H1 (cell line): ENCODE measurements at regions not wholly inside any gene's neighbourhood (a gene's known extent, or its start where the extent isn't known, plus 50 kb on each side); places are given as distances from the start of the nearest gene placed in this dataset.

Experiments
- CTCF ChIA-PET: fragments of 300-600 bp; sonication (Branson Sonifier 250); formaldehyde crosslinking; loops from one replicate; lab custom pipeline; 2021; ENCODE audit not compliant: partially characterized antibody; lab: Charles Lee
- POLR2A ChIA-PET: fragments of 300-600 bp; sonication (Branson Sonifier 250); formaldehyde crosslinking; loops from one replicate; lab custom pipeline; 2021; ENCODE audit warnings: inconsistent platforms; ENCODE audit not compliant: partially characterized antibody; lab: Charles Lee
- DNase-seq, 2 experiments: peaks; one replicate each; pipeline versions ENCODE4 v3.0.0 to v3.0.0-alpha.2; 2010 to 2022; ENCODE audit warnings: low spot score in 2 of 2, low read depth in 1 of 2, mixed read lengths in 1 of 2
- FAIRE-seq: peaks from 2 replicates; lab custom pipeline; 2011; peaks lifted over from hg19 to GRCh38; lab: Jason Lieb, UNC
- H2AFZ ChIP-seq: 2 replicates; pipeline ENCODE4 v1.8.1; 2012; ENCODE audit warnings: low read length, inconsistent platforms
- H2AK5ac ChIP-seq: 2 replicates; pipeline ENCODE4 v1.6.1; 2013; ENCODE audit warnings: low read depth, low read length
- H2BK120ac ChIP-seq: replicated peaks from 2 replicates; pipeline ENCODE3; 2013; ENCODE audit warnings: low read depth, low read length, inconsistent platforms
- H2BK12ac ChIP-seq: 2 replicates; pipeline ENCODE4 v1.6.1; 2013; ENCODE audit warnings: low read depth, low read length
- H2BK15ac ChIP-seq: 2 replicates; pipeline ENCODE4 v1.6.1; 2013; ENCODE audit warnings: low read length
- H2BK20ac ChIP-seq: 2 replicates; pipeline ENCODE4 v1.6.1; 2013; ENCODE audit warnings: low read length
- H2BK5ac ChIP-seq: 2 replicates; pipeline ENCODE4 v1.6.1; 2013; ENCODE audit warnings: low read depth, low read length
- H3K14ac ChIP-seq: 2 replicates; pipeline ENCODE4 v1.6.1; 2013; ENCODE audit warnings: inconsistent platforms; ENCODE audit not compliant: insufficient read length
- H3K18ac ChIP-seq: 2 replicates; pipeline ENCODE4 v1.6.1; 2013; ENCODE audit warnings: low read length; ENCODE audit errors: extremely low read depth
- H3K23ac ChIP-seq: 2 replicates; pipeline ENCODE4 v1.6.1; 2013; ENCODE audit warnings: inconsistent platforms; ENCODE audit not compliant: insufficient read length
- H3K23me2 ChIP-seq: 2 replicates; pipeline ENCODE4 v1.6.1; 2013; ENCODE audit warnings: low read depth, low read length
- H3K27ac ChIP-seq: 2 replicates; pipeline ENCODE4 v1.6.1; 2011; ENCODE audit warnings: low read depth, low read length, inconsistent platforms
- H3K27me3 ChIP-seq, 4 experiments: replicated peaks in 1 of 4; 1 replicate in 1 of 4; 2 replicates in 3 of 4; pipeline versions ENCODE4 v1.6.1 to v1.8.1; 2011 to 2013; ENCODE audit warnings: low read length in 3 of 4, mild to moderate bottlenecking in 3 of 4, inconsistent platforms in 2 of 4, mixed read lengths in 2 of 4, moderate library complexity in 1 of 4; ENCODE audit not compliant: control insufficient read depth in 3 of 4, insufficient read depth in 3 of 4; ENCODE audit errors: extremely low read depth in 1 of 4
- H3K36me3 ChIP-seq, 4 experiments: 2 replicates each; pipeline versions ENCODE4 v1.6.1 to v1.8.1; 2011 to 2013; ENCODE audit warnings: mild to moderate bottlenecking in 4 of 4, low read length in 3 of 4, moderate library complexity in 2 of 4, control low read depth in 1 of 4, inconsistent platforms in 1 of 4; ENCODE audit not compliant: insufficient read depth in 4 of 4, control insufficient read depth in 2 of 4
- H3K4ac ChIP-seq: replicated peaks from 2 replicates; pipeline ENCODE3; 2013; ENCODE audit warnings: low read length, low read depth, mixed read lengths, inconsistent platforms; ENCODE audit not compliant: insufficient read length
- H3K4me1 ChIP-seq, 4 experiments: replicated peaks in 1 of 4; 1 replicate in 1 of 4; 2 replicates in 3 of 4; pipeline versions ENCODE4 v1.6.1 to v1.8.1; 2011 to 2013; ENCODE audit warnings: low read length in 3 of 4, inconsistent platforms in 2 of 4, mixed read lengths in 1 of 4; ENCODE audit not compliant: insufficient read depth in 4 of 4, control insufficient read depth in 3 of 4
- H3K4me2 ChIP-seq, 2 experiments: 2 replicates each; pipeline versions ENCODE4 v1.6.1 to v1.8.1; 2011 to 2013; ENCODE audit warnings: low read depth in 2 of 2, low read length in 2 of 2, control low read depth in 1 of 2, inconsistent platforms in 1 of 2, mild to moderate bottlenecking in 1 of 2; ENCODE audit not compliant: insufficient read depth in 1 of 2
- H3K4me3 ChIP-seq, 4 experiments: fragments of 200-600, 300-600 bp in 1 of 4; sonication (generic), shearing (Covaris generic), sonication (Bioruptor Twin) in 1 of 4; 2 replicates each; pipeline versions ENCODE4 v1.5.1 to v1.8.1; 2011 to 2016; ENCODE audit warnings: low read length in 4 of 4, low read depth in 3 of 4, control low read depth in 2 of 4, inconsistent platforms in 2 of 4, mild to moderate bottlenecking in 2 of 4, mixed read lengths in 1 of 4, moderate library complexity in 1 of 4; ENCODE audit not compliant: insufficient read depth in 2 of 4; ENCODE audit errors: extremely low read depth in 1 of 4
- H3K56ac ChIP-seq: replicated peaks from 2 replicates; pipeline ENCODE3; 2013; ENCODE audit warnings: low read depth, mild to moderate bottlenecking, mixed read lengths, low read length, inconsistent platforms; ENCODE audit not compliant: insufficient read length
- H3K79me1 ChIP-seq: 2 replicates; pipeline ENCODE4 v1.6.1; 2013; ENCODE audit warnings: low read depth, low read length, control low read depth
- H3K79me2 ChIP-seq, 2 experiments: 2 replicates each; pipeline versions ENCODE4 v1.6.1 to v1.8.1; 2012 to 2013; ENCODE audit warnings: low read length in 2 of 2, mild to moderate bottlenecking in 2 of 2, inconsistent platforms in 1 of 2; ENCODE audit not compliant: insufficient read depth in 2 of 2, control insufficient read depth in 1 of 2
- H3K9ac ChIP-seq, 4 experiments: replicated peaks in 1 of 4; 1 replicate in 1 of 4; 2 replicates in 3 of 4; pipeline versions ENCODE4 v1.6.1 to v1.8.1; 2011 to 2013; ENCODE audit warnings: low read depth in 3 of 4, low read length in 3 of 4, control low read depth in 2 of 4, mild to moderate bottlenecking in 2 of 4, moderate library complexity in 2 of 4, inconsistent platforms in 1 of 4; ENCODE audit errors: extremely low read depth in 1 of 4
- H3K9me3 ChIP-seq, 2 experiments: 2 replicates each; pipeline versions ENCODE4 v1.6.1 to v1.8.1; 2012 to 2013; ENCODE audit warnings: mild to moderate bottlenecking in 2 of 2, moderate library complexity in 2 of 2, control low read depth in 1 of 2, inconsistent platforms in 1 of 2, low read depth in 1 of 2, low read length in 1 of 2, mixed read lengths in 1 of 2; ENCODE audit not compliant: insufficient read depth in 2 of 2
- H4K20me1 ChIP-seq, 2 experiments: replicated peaks in 1 of 2; 2 replicates each; pipeline versions ENCODE3 to v1.8.1; 2011 to 2013; ENCODE audit warnings: inconsistent platforms in 2 of 2, low read length in 2 of 2, mild to moderate bottlenecking in 1 of 2; ENCODE audit not compliant: insufficient read depth in 2 of 2, control insufficient read depth in 1 of 2
- H4K5ac ChIP-seq: 2 replicates; pipeline ENCODE4 v1.6.1; 2013; ENCODE audit warnings: low read length, low read depth, mixed read lengths, inconsistent platforms; ENCODE audit not compliant: insufficient read length
- H4K8ac ChIP-seq: 2 replicates; pipeline ENCODE4 v1.8.0; 2013; ENCODE audit warnings: mild to moderate bottlenecking, moderate library complexity, low read length, inconsistent platforms; ENCODE audit not compliant: insufficient read depth; ENCODE audit errors: extremely low read depth
- H4K91ac ChIP-seq: replicated peaks from 2 replicates; pipeline ENCODE3; 2013; ENCODE audit warnings: low read length, mixed read lengths, inconsistent platforms; ENCODE audit not compliant: insufficient read length
- FOSL1 ChIP-seq: IDR thresholded peaks from 2 replicates; pipeline ENCODE4 v1.6.1; 2011; ENCODE audit warnings: mild to moderate bottlenecking, low read depth, low read length, moderate library complexity; ENCODE audit not compliant: insufficient read depth
- GTF2F1 ChIP-seq: IDR thresholded peaks from 2 replicates; pipeline ENCODE4 v1.6.1; 2012; ENCODE audit warnings: low read depth, low read length, improper control_type of control experiment, borderline replicate concordance
- POLR2A ChIP-seq, 2 experiments: IDR thresholded peaks; 1 replicate in 1 of 2; 2 replicates in 1 of 2; pipeline ENCODE4 v1.6.1; 2011; ENCODE audit warnings: low read depth in 2 of 2, low read length in 2 of 2, mild to moderate bottlenecking in 2 of 2; ENCODE audit errors: control extremely low read depth in 1 of 2
- RAD21 ChIP-seq, 2 experiments: IDR thresholded peaks in 1 of 2; conservative IDR thresholded peaks in 1 of 2; 2 replicates each; pipeline ENCODE4 v1.6.1; 2011; ENCODE audit warnings: low read depth in 2 of 2, low read length in 2 of 2, improper control_type of control experiment in 1 of 2, inconsistent platforms in 1 of 2, mild to moderate bottlenecking in 1 of 2, moderate library complexity in 1 of 2
- RFX5 ChIP-seq: IDR thresholded peaks from 2 replicates; pipeline ENCODE4 v1.6.1; 2011; ENCODE audit warnings: low read depth, low read length, improper control_type of control experiment, borderline replicate concordance
- SAP30 ChIP-seq: fragments of 300-600 bp; sonication (generic); IDR thresholded peaks from 2 replicates; pipeline ENCODE4 v1.7.1; 2012; ENCODE audit warnings: low read length, moderate library complexity, mild to moderate bottlenecking, inconsistent platforms; ENCODE audit not compliant: insufficient read depth, insufficient replicate concordance
- SIX5 ChIP-seq: IDR thresholded peaks from 2 replicates; pipeline ENCODE4 v1.6.1; 2011; ENCODE audit warnings: mild to moderate bottlenecking, low read depth, low read length
- SP1 ChIP-seq: IDR thresholded peaks from 2 replicates; pipeline ENCODE4 v1.6.1; 2011; ENCODE audit warnings: low read depth, low read length
- TCF12 ChIP-seq: IDR thresholded peaks from 2 replicates; pipeline ENCODE4 v1.6.1; 2011; ENCODE audit warnings: low read depth, mild to moderate bottlenecking, low read length
- WGBS, 2 experiments: shearing (Covaris generic) in 1 of 2; methylation state at CpG; one replicate each; pipeline versions ENCODE4 v1.1.6 to v1.1.7; 2013 to 2015; ENCODE audit warnings: low lambda C conversion rate in 2 of 2, mixed read lengths in 2 of 2, inconsistent platforms in 1 of 2, low coverage in 1 of 2, missing lambda C conversion rate in 1 of 2; ENCODE audit not compliant: insufficient replicate concordance in 2 of 2, insufficient coverage in 1 of 2, insufficient read length in 1 of 2; ENCODE audit errors: extremely low coverage in 1 of 2, missing lambda C conversion rate in 1 of 2; 5-methylcytosine and 5-hydroxymethylcytosine counted together
- TF ChIP-seq, protein P1 (sequence below), 3 experiments: IDR thresholded peaks; 1 replicate in 2 of 3; 2 replicates in 1 of 3; pipeline versions ENCODE4 v1.5.1 to v1.6.1; 2011; ENCODE audit warnings: low read length in 3 of 3, mild to moderate bottlenecking in 3 of 3, inconsistent platforms in 2 of 3, low read depth in 1 of 3, moderate library complexity in 1 of 3; ENCODE audit not compliant: insufficient read depth in 1 of 3; ENCODE audit errors: control extremely low read depth in 1 of 3
- TF ChIP-seq, protein P2 (sequence below): IDR thresholded peaks from 2 replicates; pipeline ENCODE4 v1.6.1; 2011; ENCODE audit warnings: low read depth, mild to moderate bottlenecking, low read length; ENCODE audit not compliant: insufficient read depth

DNA sequence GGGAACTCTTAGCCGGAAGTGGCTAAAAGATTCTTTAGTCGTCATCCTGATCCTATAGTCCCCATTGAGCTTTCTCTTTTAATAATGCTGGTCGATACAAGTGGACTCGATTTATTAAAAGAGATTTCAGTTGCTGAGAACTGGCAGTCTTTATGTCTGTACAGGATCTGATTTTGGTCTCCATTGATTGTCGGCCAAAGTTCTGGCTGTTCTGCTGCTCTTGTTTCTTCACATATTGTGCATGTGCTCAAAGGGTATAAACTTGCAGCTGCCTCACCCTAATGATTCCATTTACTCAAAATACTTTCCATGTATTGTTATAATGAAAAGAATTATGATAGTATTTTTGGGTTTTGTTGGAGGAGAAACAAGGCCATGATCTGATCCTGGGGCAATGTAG lies 100.7 kb upstream of the CTTNBP2 start:
- 89% methylated on average over 5 of the region's 5 CpGs; no CpG with 5 or more reads in 1 of the 2 experiments for WGBS, 2 experiments
- H2BK12ac ChIP-seq, result no peak overlapping the region
- no peaks in the 10 kb centered on the region for H3K79me1 ChIP-seq
- no peaks in the 10 kb centered on the region for H3K27me3 ChIP-seq
- no peaks in the 10 kb centered on the region for H3K36me3 ChIP-seq
- no peak overlapping the region for H3K27ac ChIP-seq
- H4K8ac ChIP-seq, result no peak overlapping the region
- H4K5ac ChIP-seq, result no peak overlapping the region
- TF ChIP-seq, protein P1, sequence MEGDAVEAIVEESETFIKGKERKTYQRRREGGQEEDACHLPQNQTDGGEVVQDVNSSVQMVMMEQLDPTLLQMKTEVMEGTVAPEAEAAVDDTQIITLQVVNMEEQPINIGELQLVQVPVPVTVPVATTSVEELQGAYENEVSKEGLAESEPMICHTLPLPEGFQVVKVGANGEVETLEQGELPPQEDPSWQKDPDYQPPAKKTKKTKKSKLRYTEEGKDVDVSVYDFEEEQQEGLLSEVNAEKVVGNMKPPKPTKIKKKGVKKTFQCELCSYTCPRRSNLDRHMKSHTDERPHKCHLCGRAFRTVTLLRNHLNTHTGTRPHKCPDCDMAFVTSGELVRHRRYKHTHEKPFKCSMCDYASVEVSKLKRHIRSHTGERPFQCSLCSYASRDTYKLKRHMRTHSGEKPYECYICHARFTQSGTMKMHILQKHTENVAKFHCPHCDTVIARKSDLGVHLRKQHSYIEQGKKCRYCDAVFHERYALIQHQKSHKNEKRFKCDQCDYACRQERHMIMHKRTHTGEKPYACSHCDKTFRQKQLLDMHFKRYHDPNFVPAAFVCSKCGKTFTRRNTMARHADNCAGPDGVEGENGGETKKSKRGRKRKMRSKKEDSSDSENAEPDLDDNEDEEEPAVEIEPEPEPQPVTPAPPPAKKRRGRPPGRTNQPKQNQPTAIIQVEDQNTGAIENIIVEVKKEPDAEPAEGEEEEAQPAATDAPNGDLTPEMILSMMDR (IDR thresholded peaks at IDR 0.05; ENCODE audit: control extremely low read depth in 1 of 3, insufficient read depth in 1 of 3, low read depth in 1 of 3, low read length in 3 of 3), result no peak
- TF ChIP-seq POLR2A (IDR thresholded peaks at IDR 0.05; ENCODE audit: control extremely low read depth in 1 of 2, low read depth in 2 of 2, low read length in 2 of 2) (no peak), RAD21 (IDR thresholded peaks at IDR 0.05 in 1 of 2, conservative IDR thresholded peaks at IDR 0.05 in 1 of 2; ENCODE audit: low read depth in 2 of 2, low read length in 2 of 2) (no peak), GTF2F1 (no peak), SAP30 (no peak), FOSL1 (no peak), SIX5 (no peak), TCF12 (no peak), SP1 (no peak), RFX5 (no peak)
- TF ChIP-seq, protein P2, sequence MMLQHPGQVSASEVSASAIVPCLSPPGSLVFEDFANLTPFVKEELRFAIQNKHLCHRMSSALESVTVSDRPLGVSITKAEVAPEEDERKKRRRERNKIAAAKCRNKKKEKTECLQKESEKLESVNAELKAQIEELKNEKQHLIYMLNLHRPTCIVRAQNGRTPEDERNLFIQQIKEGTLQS, result no peak
- TF ChIP-seq, all 59 proteins: peak for 0
- CTCF ChIA-PET, result no interaction called here
- Histone ChIP-seq H3K18ac (no peak overlapping the region), H2BK120ac (no peak overlapping the region), H2AK5ac (no peak overlapping the region), H3K4me3 (no peak overlapping the region), H3K56ac (no peak overlapping the region), H2BK20ac (no peak overlapping the region), H3K23me2 (no peaks in the 10 kb centered on the region), H3K4me1 (no peaks in the 10 kb centered on the region), H4K20me1 (no peaks in the 10 kb centered on the region), H3K23ac (no peak overlapping the region), H3K9ac (no peak overlapping the region), H3K4me2 (no peak overlapping the region), H3K14ac (no peak overlapping the region), H3K79me2 (no peaks in the 10 kb centered on the region), H2AFZ (no peak overlapping the region), H4K91ac (no peak overlapping the region), H2BK5ac (no peak overlapping the region), H3K4ac (no peak overlapping the region), H2BK15ac (no peak overlapping the region), H3K9me3 (no peaks in the 10 kb centered on the region)
- DNase-seq, result no peak
- POLR2A ChIA-PET, result interaction anchor here (1.2 kb wide), 1 partner anchor 21 kb away, joined by 3 read pairs; no protein-coding TSS in a partner anchor
- FAIRE-seq, result no peak
